Spinal cord (tissue), 9 donors: ENCODE measurements at regions not wholly inside any gene's neighbourhood (a gene's known extent, or its start where the extent isn't known, plus 50 kb on each side); places are given as distances from the start of the nearest gene placed in this dataset.

ENCODE experiments used
- DNase-seq, 6 donors: peaks; one replicate each; pipeline versions ENCODE4 v3.0.0 to v3.0.0-alpha.2; 2013 to 2015; ENCODE audit warnings: low spot score in 6 of 6, low read depth in 4 of 6
- H3K27ac ChIP-seq: one replicate; pipeline ENCODE4 v1.5.1; 2013; ENCODE audit warnings: low read depth, low read length, control low read depth
- H3K27me3 ChIP-seq: one replicate; pipeline ENCODE4 v1.6.1; 2013; ENCODE audit warnings: low read length; ENCODE audit not compliant: control insufficient read depth, insufficient read depth
- H3K36me3 ChIP-seq: one replicate; pipeline ENCODE4 v1.6.1; 2013; ENCODE audit warnings: low read length; ENCODE audit not compliant: control insufficient read depth, insufficient read depth
- H3K4me1 ChIP-seq: one replicate; pipeline ENCODE4 v1.6.1; 2013; ENCODE audit warnings: low read length; ENCODE audit not compliant: control insufficient read depth, insufficient read depth
- H3K4me3 ChIP-seq: one replicate; pipeline ENCODE4 v1.5.1; 2013; ENCODE audit warnings: low read depth, low read length, control low read depth
- H3K9me3 ChIP-seq: one replicate; pipeline ENCODE4 v1.6.1; 2013; ENCODE audit warnings: low read length; ENCODE audit not compliant: control insufficient read depth, insufficient read depth
- WGBS: methylation state at CpG from one replicate; pipeline ENCODE4 v1.1.5; 2013; ENCODE audit warnings: missing lambda C conversion rate; ENCODE audit not compliant: insufficient coverage; 5-methylcytosine and 5-hydroxymethylcytosine counted together
- donor health status: healthy.

DNA sequence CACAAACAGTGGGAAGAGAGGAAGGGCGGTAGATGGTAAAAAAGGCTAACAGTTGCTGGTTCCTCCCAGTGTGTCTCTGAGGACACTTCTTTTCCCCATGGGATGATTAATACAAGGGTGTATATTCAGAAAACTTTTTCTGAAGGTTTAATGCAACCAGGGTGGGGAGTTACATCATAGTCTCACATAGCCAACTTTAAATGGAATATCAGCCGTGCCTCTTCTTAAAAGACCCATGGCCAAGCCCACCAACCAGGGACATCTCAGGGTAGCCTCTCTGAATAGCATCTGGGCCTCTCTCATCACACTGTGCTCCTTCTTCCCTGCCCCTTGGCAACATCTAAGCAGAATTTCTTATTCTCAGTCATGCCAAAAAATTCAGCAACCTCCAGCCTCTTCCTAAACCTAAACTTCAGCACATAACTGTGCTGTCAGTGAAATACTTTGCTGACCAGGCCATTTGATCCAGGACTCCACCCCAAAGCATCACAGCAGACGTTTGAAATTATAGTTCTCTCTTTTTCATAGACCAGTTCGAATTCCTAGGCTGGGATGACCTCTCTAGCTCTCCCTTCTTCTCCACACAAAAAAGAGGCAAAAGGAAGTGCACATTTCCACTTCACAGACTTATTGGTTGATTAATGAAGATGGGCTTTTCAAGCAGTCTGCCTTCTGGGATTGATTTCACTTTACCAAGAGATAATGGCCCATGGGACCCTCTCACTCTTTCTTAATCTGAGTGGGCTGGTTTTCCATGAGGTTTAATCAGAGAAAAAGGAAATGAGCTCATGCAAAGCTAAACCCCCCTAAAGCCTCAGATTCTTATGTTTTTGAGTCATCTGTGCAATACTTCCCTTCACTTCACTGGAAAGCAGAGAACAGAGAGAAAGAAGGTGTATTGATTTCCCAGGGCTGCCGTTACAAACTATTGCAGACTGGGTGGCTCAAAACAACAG lies 85.1 kb upstream of the RAI14 start:
- Histone ChIP-seq H3K4me3 (no peak overlapping the region), H3K27me3 (no peaks in the 10 kb centered on the region), H3K4me1 (no peaks in the 10 kb centered on the region), H3K9me3 (no peaks in the 10 kb centered on the region), H3K27ac (peak overlapping the region; percentile 49), H3K36me3 (no peaks in the 10 kb centered on the region)
- 58% methylated on average over 2 of the region's 5 CpGs for WGBS
- peak in 1 of 6 donors; percentile 57 for DNase-seq

DNA sequence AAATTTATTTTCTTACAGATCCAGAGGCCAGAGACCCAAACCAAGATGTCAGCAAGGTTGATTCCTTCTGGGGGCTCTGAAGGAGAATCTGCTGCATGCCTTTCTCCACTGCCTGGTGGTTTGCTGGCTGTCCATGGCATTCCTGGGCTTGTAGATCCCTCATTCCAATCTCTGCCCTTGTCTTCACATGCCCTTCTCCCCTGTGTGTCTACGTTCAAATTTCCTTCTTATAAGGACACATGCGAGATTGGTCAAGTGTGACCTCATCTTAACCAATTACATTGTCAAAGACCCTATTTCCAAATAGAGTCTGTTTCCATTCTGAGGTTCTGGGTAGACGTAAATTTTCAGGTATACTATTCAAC lies 84.5 kb upstream of the RAI14 start:
- Histone ChIP-seq H3K27ac (no peak overlapping the region), H3K9me3 (no peaks in the 10 kb centered on the region), H3K4me1 (no peaks in the 10 kb centered on the region), H3K4me3 (no peak overlapping the region), H3K36me3 (no peaks in the 10 kb centered on the region), H3K27me3 (no peaks in the 10 kb centered on the region)
- DNase-seq, result no peak
- WGBS, result no CpG with 5 or more reads among the region's 3 CpGs

DNA sequence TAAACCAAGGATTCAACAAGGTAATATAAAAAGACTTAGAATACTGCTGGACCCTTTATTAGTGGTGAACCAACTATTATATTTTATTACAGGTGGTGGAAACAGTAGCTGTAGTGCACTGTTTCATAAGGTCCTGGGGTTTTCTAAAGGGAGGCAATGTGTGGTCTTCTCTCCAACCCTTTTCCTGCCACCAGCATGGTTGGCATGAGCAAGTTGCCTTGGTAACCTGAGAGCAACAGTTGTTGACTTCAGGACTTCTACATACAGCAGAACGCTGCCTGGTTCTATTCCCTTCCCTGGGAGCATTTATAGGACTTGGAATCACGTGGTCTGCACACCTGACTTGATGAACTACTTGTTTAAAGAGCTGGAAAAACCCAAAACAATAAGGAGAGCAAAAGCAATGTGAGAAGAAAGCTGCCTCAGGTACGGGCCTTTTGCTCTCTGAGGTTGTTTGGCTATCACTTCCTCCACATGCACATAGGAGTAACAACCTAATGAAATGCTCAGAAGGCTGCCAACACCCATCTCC lies 81.1 kb upstream of the RAI14 start:
- Histone ChIP-seq H3K9me3 (peaks cover 1% of the 10 kb centered on the region), H3K27me3 (no peaks in the 10 kb centered on the region), H3K27ac (no peak overlapping the region), H3K36me3 (no peaks in the 10 kb centered on the region), H3K4me3 (no peak overlapping the region), H3K4me1 (no peaks in the 10 kb centered on the region)
- no peak for DNase-seq
- 42% methylated on average over 2 of the region's 3 CpGs for WGBS

DNA sequence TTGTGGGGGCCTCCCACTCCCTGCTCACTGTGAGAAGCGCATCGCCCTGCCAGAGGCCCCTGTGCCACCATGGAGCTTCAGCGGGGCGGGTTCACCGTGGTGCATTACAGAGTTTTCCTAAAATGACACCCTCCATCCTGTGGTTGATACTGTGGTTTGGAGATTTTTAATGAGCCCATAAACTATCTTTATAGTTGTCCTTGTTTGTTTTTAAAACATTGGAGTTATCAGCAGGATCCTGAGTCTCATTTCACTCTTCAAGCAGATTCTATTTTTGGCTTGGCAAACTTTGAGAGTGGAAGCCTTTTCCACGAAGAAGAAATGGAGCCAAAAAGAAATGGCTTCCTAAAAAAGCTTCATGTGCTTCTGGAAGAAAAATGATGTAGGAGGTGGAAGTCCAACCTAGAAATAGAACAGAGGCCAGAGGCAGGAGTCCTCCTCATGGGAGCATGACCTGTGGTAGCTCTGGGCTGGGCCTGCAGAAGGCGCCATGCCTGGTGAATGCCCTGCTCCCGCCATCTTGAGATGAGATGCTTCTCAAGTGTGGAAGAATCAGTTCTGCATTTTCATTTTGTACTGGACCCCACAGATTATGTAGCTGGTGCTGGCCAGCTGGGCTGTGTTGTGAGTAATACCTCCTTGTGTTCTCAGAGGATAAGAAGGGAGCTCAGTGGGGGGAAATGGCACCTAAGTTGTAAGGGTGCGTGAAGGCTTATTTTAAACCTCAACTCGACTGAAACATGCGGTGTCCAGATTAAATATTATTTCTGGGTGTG lies 79.0 kb upstream of the RAI14 start:
- H3K27ac ChIP-seq, result peak overlapping the region; percentile 30
- 94% methylated on average over 6 of the region's 11 CpGs for WGBS
- DNase-seq, result peak in 1 of 6 donors; percentile 65
- H3K4me3 ChIP-seq, result no peak overlapping the region
- no peaks in the 10 kb centered on the region for H3K27me3 ChIP-seq
- H3K36me3 ChIP-seq, result no peaks in the 10 kb centered on the region
- peaks cover 1% of the 10 kb centered on the region for H3K9me3 ChIP-seq
- no peaks in the 10 kb centered on the region for H3K4me1 ChIP-seq

DNA sequence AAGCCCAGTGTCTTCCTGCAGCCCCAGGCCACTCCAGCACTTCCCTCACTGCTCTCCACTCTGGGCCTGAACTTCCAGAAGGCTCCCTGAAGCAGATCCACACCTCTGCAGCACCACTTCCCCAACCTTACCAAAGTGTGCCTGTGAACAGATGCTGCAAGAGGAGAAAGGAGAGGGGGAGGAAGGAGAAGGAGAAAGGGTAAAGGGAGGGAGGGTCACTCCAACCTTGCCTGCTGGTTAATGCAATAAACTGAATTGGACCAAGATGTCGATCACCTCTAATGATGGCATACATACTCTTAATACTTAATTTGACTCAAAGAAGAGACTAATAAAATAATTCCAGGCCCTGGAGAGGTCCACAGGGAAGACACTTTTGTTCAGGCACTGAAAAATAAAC lies 77.2 kb upstream of the RAI14 start:
- Histone ChIP-seq H3K36me3 (no peaks in the 10 kb centered on the region), H3K27ac (no peak overlapping the region), H3K27me3 (no peaks in the 10 kb centered on the region), H3K9me3 (peaks cover 1% of the 10 kb centered on the region), H3K4me3 (no peak overlapping the region), H3K4me1 (no peaks in the 10 kb centered on the region)
- no CpG with 5 or more reads among the region's 1 CpG for WGBS
- no peak for DNase-seq

DNA sequence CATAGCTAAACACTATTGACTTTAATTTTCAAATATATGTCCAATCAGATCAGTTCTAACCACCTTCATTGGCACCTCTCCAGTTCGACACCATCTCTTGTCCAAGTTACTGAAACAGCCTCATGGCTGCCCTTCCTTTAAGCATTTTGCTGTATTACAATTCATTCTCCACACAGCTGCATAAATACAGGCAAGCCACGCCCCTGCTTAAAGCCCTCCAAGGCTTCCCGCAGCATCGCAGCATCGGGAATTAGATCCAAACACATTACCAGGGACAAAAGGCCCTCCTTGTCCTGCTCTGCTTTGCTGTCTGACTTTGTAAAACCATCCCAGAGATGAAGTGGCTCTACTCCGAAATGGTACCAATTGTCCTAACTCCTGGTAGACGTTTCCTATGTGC lies 75.1 kb upstream of the RAI14 start:
- 27% methylated on average over 7 of the region's 7 CpGs for WGBS
- H3K27ac ChIP-seq, result no peak overlapping the region

DNA sequence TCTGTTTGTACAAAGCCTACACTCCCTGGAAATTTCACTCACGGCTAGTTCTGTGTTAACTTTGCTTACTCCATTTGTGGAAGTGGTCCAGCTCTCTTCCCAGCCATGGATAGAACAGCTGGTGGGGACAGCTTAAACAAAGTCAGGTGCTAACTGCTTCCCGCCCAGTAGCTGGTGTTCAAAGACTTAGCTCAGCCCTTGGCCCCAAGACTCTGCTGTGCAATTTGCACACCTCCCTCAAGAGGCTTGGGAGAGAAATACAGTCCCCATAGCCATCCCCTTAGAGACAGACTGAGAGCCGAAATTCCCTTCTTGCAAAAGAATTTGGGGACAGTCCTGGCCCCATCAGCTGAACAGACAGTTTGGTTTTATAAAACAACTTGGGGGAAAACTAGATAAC lies 73.8 kb upstream of the RAI14 start:
- Histone ChIP-seq H3K36me3 (no peaks in the 10 kb centered on the region), H3K9me3 (no peaks in the 10 kb centered on the region), H3K4me1 (no peaks in the 10 kb centered on the region), H3K27me3 (no peaks in the 10 kb centered on the region), H3K27ac (no peak overlapping the region), H3K4me3 (no peak overlapping the region)
- DNase-seq, result peak in 1 of 6 donors; percentile 30
- WGBS, result 59% methylated on average over 2 of the region's 3 CpGs

More for the DNA sequence above, 75.1 kb upstream of the RAI14 start:
- Histone ChIP-seq H3K4me3 (no peak overlapping the region), H3K9me3 (peaks cover 1% of the 10 kb centered on the region), H3K4me1 (no peaks in the 10 kb centered on the region), H3K27me3 (no peaks in the 10 kb centered on the region), H3K36me3 (no peaks in the 10 kb centered on the region)
- DNase-seq, result peak in 2 of 6 donors; percentile 21 to 66

DNA sequence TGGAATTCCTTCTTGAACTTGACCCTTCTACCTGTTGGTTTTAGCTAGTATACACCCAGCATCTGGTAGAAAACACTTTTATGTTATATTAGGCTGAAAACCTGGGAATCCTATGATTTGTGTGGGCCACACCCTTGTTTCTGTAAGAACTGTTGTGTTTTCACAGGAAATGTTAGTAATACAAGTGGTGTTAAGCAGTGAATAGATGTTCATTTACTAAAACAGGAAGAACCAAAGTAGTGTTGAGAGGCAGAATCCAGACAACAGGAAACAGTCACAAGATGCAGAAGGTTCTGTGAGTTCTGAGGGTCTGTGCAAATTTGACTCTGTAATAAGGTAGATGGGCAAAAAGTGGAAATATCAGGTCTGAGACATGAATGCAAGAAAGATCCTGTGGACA lies 73.0 kb upstream of the RAI14 start:
- no peaks in the 10 kb centered on the region for H3K4me1 ChIP-seq
- no peak for DNase-seq
- no peak overlapping the region for H3K4me3 ChIP-seq
- H3K36me3 ChIP-seq, result no peaks in the 10 kb centered on the region
- H3K27ac ChIP-seq, result no peak overlapping the region
- H3K9me3 ChIP-seq, result no peaks in the 10 kb centered on the region
- H3K27me3 ChIP-seq, result no peaks in the 10 kb centered on the region

DNA sequence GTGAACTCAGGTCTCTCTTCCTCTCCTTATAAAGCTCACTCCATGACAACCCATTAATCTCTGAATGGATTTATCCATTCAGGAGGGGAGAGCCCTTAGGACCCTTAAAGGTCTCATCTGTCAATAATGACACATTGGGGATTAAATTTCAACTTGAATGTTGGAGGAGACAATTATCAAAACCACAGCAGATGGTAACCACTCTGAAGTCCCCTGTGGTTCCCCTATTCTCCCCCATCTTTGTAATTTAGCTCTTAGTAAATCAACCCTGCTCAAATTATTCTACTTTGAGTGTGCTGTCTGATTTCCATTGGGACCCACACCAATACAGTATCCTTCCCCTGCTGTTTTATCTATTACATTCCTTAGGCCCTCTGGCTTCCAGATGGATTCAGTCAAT lies 72.0 kb upstream of the RAI14 start:
- Histone ChIP-seq H3K9me3 (no peaks in the 10 kb centered on the region), H3K4me3 (no peak overlapping the region), H3K4me1 (no peaks in the 10 kb centered on the region), H3K27me3 (no peaks in the 10 kb centered on the region), H3K27ac (no peak overlapping the region), H3K36me3 (no peaks in the 10 kb centered on the region)
- no peak for DNase-seq
